Neuronal stem cell (in vitro differentiated cells): ENCODE measurements at regions not wholly inside any gene's neighbourhood (a gene's known extent, or its start where the extent isn't known, plus 50 kb on each side); places are given as distances from the start of the nearest gene placed in this dataset.

Experiments
- DNase-seq: peaks from one replicate; pipeline ENCODE4 v3.0.0-alpha.2; 2013; ENCODE audit warnings: low spot score
- H2AFZ ChIP-seq: one replicate; pipeline ENCODE4 v1.6.1; 2013; ENCODE audit warnings: mild to moderate bottlenecking, low read length, inconsistent platforms
- H2AK5ac ChIP-seq: 2 replicates; pipeline ENCODE4 v1.6.1; 2013; ENCODE audit warnings: low read depth, mild to moderate bottlenecking, inconsistent platforms, low read length, moderate library complexity, mixed read lengths
- H2BK120ac ChIP-seq: 2 replicates; pipeline ENCODE4 v1.6.1; 2013; ENCODE audit warnings: low read depth, mild to moderate bottlenecking, inconsistent platforms, low read length, moderate library complexity, mixed read lengths
- H2BK12ac ChIP-seq: one replicate; pipeline ENCODE4 v1.6.1; 2013; ENCODE audit warnings: low read length, inconsistent platforms
- H2BK15ac ChIP-seq: 2 replicates; pipeline ENCODE4 v1.6.1; 2013; ENCODE audit warnings: mild to moderate bottlenecking, low read length, inconsistent platforms, mixed read lengths
- H2BK5ac ChIP-seq: one replicate; pipeline ENCODE4 v1.6.1; 2013; ENCODE audit warnings: inconsistent platforms, mild to moderate bottlenecking, low read length, moderate library complexity
- H3K14ac ChIP-seq: one replicate; pipeline ENCODE4 v1.6.1; 2013; ENCODE audit warnings: low read length, inconsistent platforms
- H3K18ac ChIP-seq: 2 replicates; pipeline ENCODE4 v1.6.1; 2013; ENCODE audit warnings: low read length, inconsistent platforms
- H3K23ac ChIP-seq: 2 replicates; pipeline ENCODE4 v1.6.1; 2013; ENCODE audit warnings: low read depth, mild to moderate bottlenecking, mixed read lengths, low read length, inconsistent platforms; ENCODE audit not compliant: poor library complexity
- H3K27ac ChIP-seq: replicated peaks from 3 replicates; pipeline ENCODE4 v1.5.1; 2013; ENCODE audit warnings: low read length, inconsistent platforms
- H3K27me3 ChIP-seq, 3 experiments: 2 replicates each; pipeline ENCODE4 v1.6.1; 2013; ENCODE audit warnings: low read length in 3 of 3, mild to moderate bottlenecking in 2 of 3, inconsistent platforms in 1 of 3, low read depth in 1 of 3, mixed read lengths in 1 of 3, moderate library complexity in 1 of 3; ENCODE audit not compliant: control insufficient read depth in 3 of 3, insufficient read depth in 3 of 3
- H3K36me3 ChIP-seq, 2 donors: replicated peaks in 1 of 2; 2 replicates each; pipeline ENCODE4 v1.6.1; 2013; ENCODE audit warnings: low read length in 2 of 2; ENCODE audit not compliant: control insufficient read depth in 2 of 2, insufficient read depth in 2 of 2
- H3K4ac ChIP-seq: 2 replicates; pipeline ENCODE4 v1.6.1; 2013; ENCODE audit warnings: inconsistent platforms, mild to moderate bottlenecking, low read length, moderate library complexity
- H3K4me1 ChIP-seq, 2 donors: 1 replicate in 1 of 2; 2 replicates in 1 of 2; pipeline ENCODE4 v1.6.1; 2013; ENCODE audit warnings: low read length in 2 of 2, low read depth in 1 of 2; ENCODE audit not compliant: control insufficient read depth in 2 of 2, insufficient read depth in 1 of 2
- H3K4me2 ChIP-seq: one replicate; pipeline ENCODE4 v1.6.1; 2013; ENCODE audit warnings: mild to moderate bottlenecking, low read length, inconsistent platforms; ENCODE audit not compliant: insufficient read depth, poor library complexity, severe bottlenecking
- H3K4me3 ChIP-seq, 2 donors: 2 replicates each; pipeline ENCODE4 v1.5.1; 2013; ENCODE audit warnings: low read length in 2 of 2, mild to moderate bottlenecking in 2 of 2, inconsistent platforms in 1 of 2, moderate library complexity in 1 of 2
- H3K79me1 ChIP-seq: one replicate; pipeline ENCODE4 v1.6.1; 2013; ENCODE audit warnings: low read depth, mild to moderate bottlenecking, inconsistent platforms, low read length, moderate library complexity
- H3K9ac ChIP-seq: one replicate; pipeline ENCODE4 v1.6.1; 2013; ENCODE audit warnings: mild to moderate bottlenecking, low read depth, low read length, inconsistent platforms; ENCODE audit not compliant: poor library complexity
- H3K9me3 ChIP-seq, 2 donors: replicated peaks in 1 of 2; 2 replicates each; pipeline versions ENCODE3 to v1.6.1; 2013; ENCODE audit warnings: low read length in 2 of 2, mild to moderate bottlenecking in 2 of 2, inconsistent platforms in 1 of 2, low read depth in 1 of 2, mixed read lengths in 1 of 2, moderate library complexity in 1 of 2; ENCODE audit not compliant: control insufficient read depth in 2 of 2, insufficient read depth in 1 of 2
- H4K8ac ChIP-seq: one replicate; pipeline ENCODE4 v1.6.1; 2013; ENCODE audit warnings: low read depth, mild to moderate bottlenecking, inconsistent platforms, low read length, moderate library complexity
- H4K91ac ChIP-seq: one replicate; pipeline ENCODE4 v1.6.1; 2013; ENCODE audit warnings: low read length, low read depth, mild to moderate bottlenecking, inconsistent platforms; ENCODE audit not compliant: poor library complexity
- WGBS, 2 donors: extraction: QIAGEN DNeasy Blood & Tissue Kit; methylation state at CpG; one replicate each; pipeline ENCODE4 v1.1.7; 2013; ENCODE audit warnings: missing lambda C conversion rate in 2 of 2, mixed read lengths in 1 of 2; ENCODE audit not compliant: insufficient read length in 2 of 2, insufficient replicate concordance in 1 of 2; ENCODE audit errors: extremely low coverage in 2 of 2; 5-methylcytosine and 5-hydroxymethylcytosine counted together

- Histone ChIP-seq H2BK12ac (no peak overlapping the region), H3K27me3 (no peaks in the 10 kb centered on the region), H2AK5ac (no peak overlapping the region), H2BK15ac (no peak overlapping the region), H3K23ac (no peak overlapping the region), H3K4me3 (no peak overlapping the region), H4K91ac (no peak overlapping the region), H3K4ac (no peak overlapping the region), H3K9ac (no peak overlapping the region), H3K9me3 (no peaks in the 10 kb centered on the region), H2AFZ (no peak overlapping the region), H3K27ac (no peak overlapping the region), H2BK5ac (no peak overlapping the region), H3K4me1 (no peaks in the 10 kb centered on the region), H3K79me1 (no peaks in the 10 kb centered on the region), H2BK120ac (no peak overlapping the region), H4K8ac (no peak overlapping the region), H3K14ac (no peak overlapping the region), H3K18ac (no peak overlapping the region), H3K4me2 (no peak overlapping the region), H3K36me3 (no peaks in the 10 kb centered on the region)
- no peak for DNase-seq
- no CpG with 5 or more reads among the region's 4 CpGs for WGBS, 2 donors
Measured at GRCh38 chr9:108282872-108283271, 572.9 kb downstream of the ACTL7B start.

GRCh38 chr9:108281696-108282095 is 574.1 kb downstream of the ACTL7B start:
- Histone ChIP-seq H3K4me1 (no peaks in the 10 kb centered on the region), H2AFZ (no peak overlapping the region), H3K4me2 (no peak overlapping the region), H3K14ac (no peak overlapping the region), H3K9me3 (no peaks in the 10 kb centered on the region), H3K4me3 (no peak overlapping the region), H3K18ac (no peak overlapping the region), H3K9ac (no peak overlapping the region), H3K4ac (no peak overlapping the region), H3K23ac (no peak overlapping the region), H2BK5ac (no peak overlapping the region), H3K79me1 (no peaks in the 10 kb centered on the region), H2BK120ac (no peak overlapping the region), H3K27me3 (no peaks in the 10 kb centered on the region), H4K8ac (no peak overlapping the region), H3K27ac (no peak overlapping the region), H4K91ac (no peak overlapping the region), H3K36me3 (no peaks in the 10 kb centered on the region), H2BK12ac (no peak overlapping the region), H2BK15ac (no peak overlapping the region), H2AK5ac (no peak overlapping the region)
- no CpG with 5 or more reads among the region's 1 CpG for WGBS, 2 donors
- DNase-seq: no peak

DNA sequence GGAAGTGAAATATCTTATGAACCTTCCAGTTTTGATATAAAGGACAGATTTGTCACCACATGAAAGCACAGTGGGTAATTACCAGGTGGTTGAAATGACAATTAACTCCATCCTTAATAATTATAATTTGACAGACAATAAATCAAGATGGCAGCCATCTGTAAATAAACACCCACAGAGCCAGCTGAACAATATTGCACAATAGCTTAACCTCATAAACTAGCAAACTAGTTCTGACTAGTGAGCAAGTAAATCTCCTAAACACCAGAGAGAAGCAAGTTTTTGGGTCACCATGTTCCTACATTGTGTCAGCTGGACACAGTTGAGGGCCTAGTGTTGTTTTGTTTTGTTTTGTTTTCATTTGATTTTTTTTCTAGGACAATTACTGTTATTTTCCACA is 577.4 kb downstream of the ACTL7B start:
- DNase-seq: no peak
- H3K4ac ChIP-seq: no peak overlapping the region
- H2AFZ ChIP-seq: no peak overlapping the region
- H4K91ac ChIP-seq: no peak overlapping the region
- H2BK15ac ChIP-seq: no peak overlapping the region
- no peak overlapping the region for H3K18ac ChIP-seq
- H3K36me3 ChIP-seq: no peaks in the 10 kb centered on the region
- no peak overlapping the region for H2AK5ac ChIP-seq
- H3K9ac ChIP-seq: no peak overlapping the region
- H3K4me2 ChIP-seq: no peak overlapping the region
- H3K23ac ChIP-seq: no peak overlapping the region
- no peak overlapping the region for H2BK120ac ChIP-seq
- no peak overlapping the region for H4K8ac ChIP-seq
- H3K79me1 ChIP-seq: no peaks in the 10 kb centered on the region
- H3K14ac ChIP-seq: no peak overlapping the region
- H3K4me3 ChIP-seq: no peak overlapping the region
- H2BK5ac ChIP-seq: no peak overlapping the region
- no peaks in the 10 kb centered on the region for H3K4me1 ChIP-seq
- no peak overlapping the region for H2BK12ac ChIP-seq
- no peak overlapping the region for H3K27ac ChIP-seq
- no peaks in the 10 kb centered on the region for H3K9me3 ChIP-seq
- no peaks in the 10 kb centered on the region for H3K27me3 ChIP-seq

- Histone ChIP-seq H2BK120ac (no peak overlapping the region), H3K9me3 (no peaks in the 10 kb centered on the region), H3K4ac (no peak overlapping the region), H3K36me3 (no peaks in the 10 kb centered on the region), H4K8ac (no peak overlapping the region), H2BK5ac (no peak overlapping the region), H3K9ac (no peak overlapping the region), H3K27me3 (no peaks in the 10 kb centered on the region), H2AFZ (no peak overlapping the region), H3K23ac (no peak overlapping the region), H3K79me1 (no peaks in the 10 kb centered on the region), H2BK15ac (no peak overlapping the region), H2BK12ac (no peak overlapping the region), H3K4me3 (no peak overlapping the region), H3K27ac (no peak overlapping the region), H2AK5ac (no peak overlapping the region), H3K4me1 (peaks cover 0 to 2% of the 10 kb centered on the region in 2 donors), H4K91ac (no peak overlapping the region), H3K14ac (no peak overlapping the region), H3K18ac (no peak overlapping the region), H3K4me2 (no peak overlapping the region)
- DNase-seq: no peak
Measured at GRCh38 chr9:108277216-108277615, 578.6 kb downstream of the ACTL7B start.
